ENCODE measurements at regions not wholly inside any gene's neighbourhood (a gene's known extent, or its start where the extent isn't known, plus 50 kb on each side); places are given as distances from the start of the nearest gene placed in this dataset.

DNA sequence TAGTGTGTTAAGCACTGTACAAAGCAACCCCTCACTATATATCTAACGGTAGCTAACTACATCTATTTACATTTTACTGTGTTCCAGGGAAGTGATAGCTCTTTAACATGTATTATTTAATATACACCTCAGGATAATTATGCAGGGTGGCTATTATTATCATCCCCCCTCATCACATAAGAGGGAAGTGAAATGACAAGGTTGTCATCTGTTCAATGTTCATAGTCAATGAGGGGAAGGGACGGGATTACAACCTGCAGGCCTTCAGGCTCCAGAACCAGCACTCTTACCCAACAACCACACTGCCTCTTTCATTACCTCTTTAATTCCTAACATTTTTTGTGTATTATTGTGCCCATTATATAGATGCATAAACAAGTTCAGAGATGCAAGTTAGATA, 238.7 kb upstream of the ANO3 start:
- no peak for TF ChIP-seq CTCF (IDR thresholded peaks at IDR 0.05)
- TF ChIP-seq, protein P1, sequence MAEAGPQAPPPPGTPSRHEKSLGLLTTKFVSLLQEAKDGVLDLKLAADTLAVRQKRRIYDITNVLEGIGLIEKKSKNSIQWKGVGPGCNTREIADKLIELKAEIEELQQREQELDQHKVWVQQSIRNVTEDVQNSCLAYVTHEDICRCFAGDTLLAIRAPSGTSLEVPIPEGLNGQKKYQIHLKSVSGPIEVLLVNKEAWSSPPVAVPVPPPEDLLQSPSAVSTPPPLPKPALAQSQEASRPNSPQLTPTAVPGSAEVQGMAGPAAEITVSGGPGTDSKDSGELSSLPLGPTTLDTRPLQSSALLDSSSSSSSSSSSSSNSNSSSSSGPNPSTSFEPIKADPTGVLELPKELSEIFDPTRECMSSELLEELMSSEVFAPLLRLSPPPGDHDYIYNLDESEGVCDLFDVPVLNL (CRISPR knock-in tag; IDR thresholded peaks at IDR 0.05; ENCODE audit: borderline replicate concordance, low read depth) = no peak
- TF ChIP-seq, protein P2, sequence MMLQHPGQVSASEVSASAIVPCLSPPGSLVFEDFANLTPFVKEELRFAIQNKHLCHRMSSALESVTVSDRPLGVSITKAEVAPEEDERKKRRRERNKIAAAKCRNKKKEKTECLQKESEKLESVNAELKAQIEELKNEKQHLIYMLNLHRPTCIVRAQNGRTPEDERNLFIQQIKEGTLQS (CRISPR knock-in tag; conservative IDR thresholded peaks at IDR 0.05) = no peak
- TF ChIP-seq, protein P3, sequence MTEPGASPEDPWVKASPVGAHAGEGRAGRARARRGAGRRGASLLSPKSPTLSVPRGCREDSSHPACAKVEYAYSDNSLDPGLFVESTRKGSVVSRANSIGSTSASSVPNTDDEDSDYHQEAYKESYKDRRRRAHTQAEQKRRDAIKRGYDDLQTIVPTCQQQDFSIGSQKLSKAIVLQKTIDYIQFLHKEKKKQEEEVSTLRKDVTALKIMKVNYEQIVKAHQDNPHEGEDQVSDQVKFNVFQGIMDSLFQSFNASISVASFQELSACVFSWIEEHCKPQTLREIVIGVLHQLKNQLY (CRISPR knock-in tag; IDR thresholded peaks at IDR 0.05) = no peak
- no peak for TF ChIP-seq FOXJ3 (CRISPR knock-in tag; IDR thresholded peaks at IDR 0.05; ENCODE audit: borderline replicate concordance)
- TF ChIP-seq TEAD4 (CRISPR knock-in tag; IDR thresholded peaks at IDR 0.05) = no peak
- TF ChIP-seq, protein P4, sequence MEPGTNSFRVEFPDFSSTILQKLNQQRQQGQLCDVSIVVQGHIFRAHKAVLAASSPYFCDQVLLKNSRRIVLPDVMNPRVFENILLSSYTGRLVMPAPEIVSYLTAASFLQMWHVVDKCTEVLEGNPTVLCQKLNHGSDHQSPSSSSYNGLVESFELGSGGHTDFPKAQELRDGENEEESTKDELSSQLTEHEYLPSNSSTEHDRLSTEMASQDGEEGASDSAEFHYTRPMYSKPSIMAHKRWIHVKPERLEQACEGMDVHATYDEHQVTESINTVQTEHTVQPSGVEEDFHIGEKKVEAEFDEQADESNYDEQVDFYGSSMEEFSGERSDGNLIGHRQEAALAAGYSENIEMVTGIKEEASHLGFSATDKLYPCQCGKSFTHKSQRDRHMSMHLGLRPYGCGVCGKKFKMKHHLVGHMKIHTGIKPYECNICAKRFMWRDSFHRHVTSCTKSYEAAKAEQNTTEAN (CRISPR knock-in tag; IDR thresholded peaks at IDR 0.05) = no peak
- TF ChIP-seq FOXK1 (CRISPR knock-in tag; IDR thresholded peaks at IDR 0.05) = no peak
- TF ChIP-seq ZNF512 (CRISPR knock-in tag; IDR thresholded peaks at IDR 0.05; ENCODE audit: borderline replicate concordance) = no peak
